NB4 (cell line): ENCODE measurements at regions not wholly inside any gene's neighbourhood (a gene's known extent, or its start where the extent isn't known, plus 50 kb on each side); places are given as distances from the start of the nearest gene placed in this dataset.

Source experiments
- CTCF ChIP-seq: IDR thresholded peaks from one replicate; pipeline ENCODE4 v1.5.1; 2012; ENCODE audit warnings: low read depth, low read length
- POLR2A ChIP-seq: IDR thresholded peaks from 2 replicates; pipeline ENCODE4 v1.6.1; 2011; ENCODE audit warnings: mild to moderate bottlenecking; ENCODE audit not compliant: insufficient read length; ENCODE audit errors: extremely low read depth

- TF ChIP-seq CTCF = no peak
- no peak for TF ChIP-seq POLR2A
These were observed 62.7 kb upstream of the KLF13 start for GRCh38 chr15:31263751-31264558.
